ENCODE measurements at regions not wholly inside any gene's neighbourhood (a gene's known extent, or its start where the extent isn't known, plus 50 kb on each side); places are given as distances from the start of the nearest gene placed in this dataset.

DNA sequence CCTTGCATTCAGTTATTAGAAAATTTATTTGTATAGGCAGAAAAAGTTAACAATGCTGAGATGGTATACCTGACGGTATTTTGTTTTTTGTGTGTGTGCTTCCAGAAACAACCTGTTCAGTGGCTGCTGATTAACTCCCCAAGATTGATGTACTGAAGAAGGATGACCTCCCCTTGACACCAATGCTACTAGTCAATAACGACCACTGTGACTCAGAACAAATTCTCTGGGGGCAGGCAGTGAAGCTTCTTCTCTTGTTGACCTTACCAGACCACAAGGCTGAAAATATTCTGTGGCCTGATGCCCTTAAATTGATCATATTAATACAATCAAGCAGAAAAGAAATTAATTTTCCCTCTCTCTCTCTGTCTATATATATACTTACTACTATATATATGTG lies 1182.9 kb upstream of the CRIM1 start:
- TF ChIP-seq, protein P1, sequence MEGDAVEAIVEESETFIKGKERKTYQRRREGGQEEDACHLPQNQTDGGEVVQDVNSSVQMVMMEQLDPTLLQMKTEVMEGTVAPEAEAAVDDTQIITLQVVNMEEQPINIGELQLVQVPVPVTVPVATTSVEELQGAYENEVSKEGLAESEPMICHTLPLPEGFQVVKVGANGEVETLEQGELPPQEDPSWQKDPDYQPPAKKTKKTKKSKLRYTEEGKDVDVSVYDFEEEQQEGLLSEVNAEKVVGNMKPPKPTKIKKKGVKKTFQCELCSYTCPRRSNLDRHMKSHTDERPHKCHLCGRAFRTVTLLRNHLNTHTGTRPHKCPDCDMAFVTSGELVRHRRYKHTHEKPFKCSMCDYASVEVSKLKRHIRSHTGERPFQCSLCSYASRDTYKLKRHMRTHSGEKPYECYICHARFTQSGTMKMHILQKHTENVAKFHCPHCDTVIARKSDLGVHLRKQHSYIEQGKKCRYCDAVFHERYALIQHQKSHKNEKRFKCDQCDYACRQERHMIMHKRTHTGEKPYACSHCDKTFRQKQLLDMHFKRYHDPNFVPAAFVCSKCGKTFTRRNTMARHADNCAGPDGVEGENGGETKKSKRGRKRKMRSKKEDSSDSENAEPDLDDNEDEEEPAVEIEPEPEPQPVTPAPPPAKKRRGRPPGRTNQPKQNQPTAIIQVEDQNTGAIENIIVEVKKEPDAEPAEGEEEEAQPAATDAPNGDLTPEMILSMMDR (IDR thresholded peaks at IDR 0.05; ENCODE audit: poor library complexity, severe bottlenecking), result no peak
- TF ChIP-seq RAD21 (conservative IDR thresholded peaks at IDR 0.05) (no peak), SMC3 (conservative IDR thresholded peaks at IDR 0.05; ENCODE audit: poor library complexity) (no peak), EP300 (conservative IDR thresholded peaks at IDR 0.05; ENCODE audit: poor library complexity, severe bottlenecking) (no peak), REST (IDR thresholded peaks at IDR 0.05; ENCODE audit: borderline replicate concordance) (no peak), POLR2AphosphoS5 (IDR thresholded peaks at IDR 0.05) (no peak)
